ENCODE measurements at regions not wholly inside any gene's neighbourhood (a gene's known extent, or its start where the extent isn't known, plus 50 kb on each side); places are given as distances from the start of the nearest gene placed in this dataset.

DNA sequence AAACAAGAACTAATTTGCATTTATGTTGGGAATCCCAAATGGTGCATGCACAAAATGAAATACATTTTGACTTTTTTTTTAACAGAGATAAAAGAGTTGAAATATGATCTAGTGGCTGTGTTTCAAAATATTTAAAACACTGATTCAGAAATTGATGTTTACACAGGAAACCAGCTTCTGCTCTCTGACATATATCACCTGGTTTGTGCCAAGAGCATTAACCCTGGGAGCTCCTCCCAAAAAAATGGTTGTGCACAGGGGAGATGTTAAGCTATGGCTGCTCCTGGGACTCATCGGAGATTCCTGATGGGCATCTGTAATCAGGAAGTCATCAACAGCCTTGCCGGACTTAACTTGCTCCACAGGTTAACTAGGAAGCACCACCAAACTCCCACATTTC is 65.2 kb upstream of the MAL start:
- no peaks in the 10 kb centered on the region for H3K36me3 Mint-ChIP-seq
- H3K4me1 Mint-ChIP-seq, result no peaks in the 10 kb centered on the region
- TF ChIP-seq, protein P1, sequence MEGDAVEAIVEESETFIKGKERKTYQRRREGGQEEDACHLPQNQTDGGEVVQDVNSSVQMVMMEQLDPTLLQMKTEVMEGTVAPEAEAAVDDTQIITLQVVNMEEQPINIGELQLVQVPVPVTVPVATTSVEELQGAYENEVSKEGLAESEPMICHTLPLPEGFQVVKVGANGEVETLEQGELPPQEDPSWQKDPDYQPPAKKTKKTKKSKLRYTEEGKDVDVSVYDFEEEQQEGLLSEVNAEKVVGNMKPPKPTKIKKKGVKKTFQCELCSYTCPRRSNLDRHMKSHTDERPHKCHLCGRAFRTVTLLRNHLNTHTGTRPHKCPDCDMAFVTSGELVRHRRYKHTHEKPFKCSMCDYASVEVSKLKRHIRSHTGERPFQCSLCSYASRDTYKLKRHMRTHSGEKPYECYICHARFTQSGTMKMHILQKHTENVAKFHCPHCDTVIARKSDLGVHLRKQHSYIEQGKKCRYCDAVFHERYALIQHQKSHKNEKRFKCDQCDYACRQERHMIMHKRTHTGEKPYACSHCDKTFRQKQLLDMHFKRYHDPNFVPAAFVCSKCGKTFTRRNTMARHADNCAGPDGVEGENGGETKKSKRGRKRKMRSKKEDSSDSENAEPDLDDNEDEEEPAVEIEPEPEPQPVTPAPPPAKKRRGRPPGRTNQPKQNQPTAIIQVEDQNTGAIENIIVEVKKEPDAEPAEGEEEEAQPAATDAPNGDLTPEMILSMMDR (IDR thresholded peaks at IDR 0.05; ENCODE audit: unreplicated experiment), result no peak
- no peak overlapping the region for H3K27ac Mint-ChIP-seq
- DNase-seq (ENCODE audit: low spot score in 2 of 2, unreplicated experiment in 2 of 2), result no peak
- no peak overlapping the region for H3K4me3 Mint-ChIP-seq
- H3K27me3 Mint-ChIP-seq (ENCODE audit: low read depth), result peaks cover 9% of the 10 kb centered on the region
- no peaks in the 10 kb centered on the region for H3K9me3 Mint-ChIP-seq

DNA sequence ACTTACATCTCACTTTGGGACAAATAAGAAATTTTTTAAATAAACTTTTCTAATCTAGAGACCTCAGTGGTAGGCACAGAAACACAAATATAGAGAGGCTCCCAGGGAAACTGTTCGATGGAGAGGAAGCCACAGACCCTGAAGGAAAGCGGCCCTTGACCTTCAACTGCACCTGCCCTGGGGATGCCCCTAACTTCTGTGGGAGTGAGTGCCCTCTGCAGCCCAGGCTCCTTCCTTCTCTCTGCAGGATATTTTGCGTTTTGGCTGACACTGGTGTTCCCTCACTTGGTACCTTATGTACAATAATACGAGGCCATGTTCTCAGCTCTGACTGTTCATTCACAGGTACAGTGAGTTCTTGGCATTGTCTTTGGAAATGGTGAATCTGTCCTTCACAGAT is 64.8 kb upstream of the MAL start:
- H3K9me3 Mint-ChIP-seq, result no peaks in the 10 kb centered on the region
- H3K27ac Mint-ChIP-seq, result no peak overlapping the region
- peaks cover 9% of the 10 kb centered on the region for H3K27me3 Mint-ChIP-seq (ENCODE audit: low read depth)
- DNase-seq (ENCODE audit: low spot score in 2 of 2, unreplicated experiment in 2 of 2), result no peak
- H3K4me3 Mint-ChIP-seq, result no peak overlapping the region
- no peaks in the 10 kb centered on the region for H3K4me1 Mint-ChIP-seq
- TF ChIP-seq, protein P1 (IDR thresholded peaks at IDR 0.05; ENCODE audit: unreplicated experiment), result no peak
- H3K36me3 Mint-ChIP-seq, result no peaks in the 10 kb centered on the region

GRCh38 chr2:94964193-94964592 is 61.3 kb upstream of the MAL start:
- H3K4me3 Mint-ChIP-seq, result no peak overlapping the region
- H3K36me3 Mint-ChIP-seq, result no peaks in the 10 kb centered on the region
- peaks cover 9% of the 10 kb centered on the region for H3K27me3 Mint-ChIP-seq (ENCODE audit: low read depth)
- DNase-seq (ENCODE audit: low spot score in 2 of 2, unreplicated experiment in 2 of 2), result no peak
- no peaks in the 10 kb centered on the region for H3K9me3 Mint-ChIP-seq
- H3K27ac Mint-ChIP-seq, result no peak overlapping the region
- TF ChIP-seq, protein P1 (IDR thresholded peaks at IDR 0.05; ENCODE audit: unreplicated experiment), result no peak
- H3K4me1 Mint-ChIP-seq, result no peaks in the 10 kb centered on the region

- Mint-ChIP-seq H3K4me1 (no peaks in the 10 kb centered on the region), H3K27ac (no peak overlapping the region), H3K9me3 (no peaks in the 10 kb centered on the region), H3K4me3 (no peak overlapping the region), H3K36me3 (no peaks in the 10 kb centered on the region), H3K27me3 (ENCODE audit: low read depth) (peaks cover 12% of the 10 kb centered on the region)
- TF ChIP-seq, protein P1 (IDR thresholded peaks at IDR 0.05; ENCODE audit: unreplicated experiment), result no peak
- DNase-seq (ENCODE audit: low spot score in 2 of 2, unreplicated experiment in 2 of 2), result no peak
Observed at GRCh38 chr2:94966689-94967088, 58.8 kb upstream of the MAL start.

GRCh38 chr2:94970353-94970752 is 55.2 kb upstream of the MAL start:
- TF ChIP-seq, protein P1 (IDR thresholded peaks at IDR 0.05; ENCODE audit: unreplicated experiment), result no peak
- H3K4me3 Mint-ChIP-seq, result no peak overlapping the region

More at GRCh38 chr2:94970353-94970752, 55.2 kb upstream of the MAL start:
- Mint-ChIP-seq H3K36me3 (no peaks in the 10 kb centered on the region), H3K27me3 (ENCODE audit: low read depth) (peaks cover 12% of the 10 kb centered on the region), H3K9me3 (no peaks in the 10 kb centered on the region), H3K4me1 (no peaks in the 10 kb centered on the region), H3K27ac (no peak overlapping the region)
- DNase-seq (ENCODE audit: low spot score in 2 of 2, unreplicated experiment in 2 of 2), result no peak
